NT2/D1 (cell line): ENCODE measurements at regions not wholly inside any gene's neighbourhood (a gene's known extent, or its start where the extent isn't known, plus 50 kb on each side); places are given as distances from the start of the nearest gene placed in this dataset.

Experiments used
- SUZ12 ChIP-seq: IDR thresholded peaks from 2 replicates; pipeline ENCODE4 v1.6.1; 2011; ENCODE audit not compliant: insufficient read length, insufficient read depth; ENCODE audit errors: extremely low read depth
- ZNF274 ChIP-seq: IDR thresholded peaks from 2 replicates; pipeline ENCODE4 v1.6.1; 2011; ENCODE audit warnings: mild to moderate bottlenecking, low read depth, low read length

GRCh38 chr17:77598241-77598620 is 360.3 kb upstream of the TNRC6C start:
- TF ChIP-seq SUZ12 (no peak), ZNF274 (no peak)
